Smooth muscle cell (in vitro differentiated cells): ENCODE measurements at regions not wholly inside any gene's neighbourhood (a gene's known extent, or its start where the extent isn't known, plus 50 kb on each side); places are given as distances from the start of the nearest gene placed in this dataset.

Experiments used
- DNase-seq: peaks from one replicate; lab custom pipeline; 2025; ENCODE audit not compliant: unreplicated experiment; lab: John Stamatoyannopoulos, UW
- H2AFZ ChIP-seq: fragments of 200-600 bp; sonication (generic); 2 replicates; pipeline ENCODE4 v1.6.0; 2016; ENCODE audit warnings: antibody characterized with exemption, low read depth, mild to moderate bottlenecking
- H3F3A ChIP-seq: fragments of 200-600 bp; sonication (generic); 2 replicates; pipeline ENCODE4 v1.6.0; 2017; ENCODE audit warnings: antibody characterized with exemption, low read depth
- H3K27ac ChIP-seq: fragments of 200-600 bp; sonication (generic); 2 replicates; pipeline ENCODE4 v1.5.1; 2016; ENCODE audit warnings: low read depth, mild to moderate bottlenecking
- H3K27me3 ChIP-seq: fragments of 200-600 bp; sonication (generic); 2 replicates; pipeline ENCODE4 v1.6.1; 2016; ENCODE audit warnings: low read depth, mild to moderate bottlenecking
- H3K36me3 ChIP-seq: fragments of 200-600 bp; sonication (generic); 2 replicates; pipeline ENCODE4 v1.5.1; 2016; ENCODE audit warnings: low read depth
- H3K4me1 ChIP-seq: fragments of 200-600 bp; sonication (generic); 2 replicates; pipeline ENCODE4 v1.5.1; 2016; ENCODE audit warnings: low read depth
- H3K4me2 ChIP-seq: fragments of 200-600 bp; sonication (generic); 2 replicates; pipeline ENCODE4 v1.6.0; 2016; ENCODE audit warnings: mild to moderate bottlenecking
- H3K4me3 ChIP-seq: fragments of 200-600 bp; sonication (generic); 2 replicates; pipeline ENCODE4 v1.5.1; 2016; ENCODE audit warnings: mild to moderate bottlenecking
- H3K79me2 ChIP-seq: fragments of 200-600 bp; sonication (generic); 2 replicates; pipeline ENCODE4 v1.6.0; 2016; ENCODE audit warnings: low read depth, mild to moderate bottlenecking
- H3K9ac ChIP-seq: fragments of 200-600 bp; sonication (generic); 2 replicates; pipeline ENCODE4 v1.6.0; 2016; ENCODE audit warnings: low read depth
- H3K9me3 ChIP-seq: fragments of 200-600 bp; sonication (generic); replicated peaks from 2 replicates; pipeline ENCODE4 v1.5.1; 2016; ENCODE audit warnings: low read depth
- H4K20me1 ChIP-seq: fragments of 200-600 bp; sonication (generic); 2 replicates; pipeline ENCODE4 v1.6.0; 2016; ENCODE audit warnings: low read depth
- WGBS: methylation state at CpG from one replicate; pipeline ENCODE4 v1.1.7; 2016; ENCODE audit warnings: low lambda C conversion rate; 5-methylcytosine and 5-hydroxymethylcytosine counted together
- TF ChIP-seq, protein P1 (sequence below): fragments of 200-600 bp; sonication (generic); IDR thresholded peaks from 2 replicates; pipeline ENCODE4 v1.5.1; 2017; ENCODE audit warnings: borderline replicate concordance, mild to moderate bottlenecking, antibody characterized with exemption; ENCODE audit not compliant: insufficient read depth, poor library complexity, severe bottlenecking

DNA sequence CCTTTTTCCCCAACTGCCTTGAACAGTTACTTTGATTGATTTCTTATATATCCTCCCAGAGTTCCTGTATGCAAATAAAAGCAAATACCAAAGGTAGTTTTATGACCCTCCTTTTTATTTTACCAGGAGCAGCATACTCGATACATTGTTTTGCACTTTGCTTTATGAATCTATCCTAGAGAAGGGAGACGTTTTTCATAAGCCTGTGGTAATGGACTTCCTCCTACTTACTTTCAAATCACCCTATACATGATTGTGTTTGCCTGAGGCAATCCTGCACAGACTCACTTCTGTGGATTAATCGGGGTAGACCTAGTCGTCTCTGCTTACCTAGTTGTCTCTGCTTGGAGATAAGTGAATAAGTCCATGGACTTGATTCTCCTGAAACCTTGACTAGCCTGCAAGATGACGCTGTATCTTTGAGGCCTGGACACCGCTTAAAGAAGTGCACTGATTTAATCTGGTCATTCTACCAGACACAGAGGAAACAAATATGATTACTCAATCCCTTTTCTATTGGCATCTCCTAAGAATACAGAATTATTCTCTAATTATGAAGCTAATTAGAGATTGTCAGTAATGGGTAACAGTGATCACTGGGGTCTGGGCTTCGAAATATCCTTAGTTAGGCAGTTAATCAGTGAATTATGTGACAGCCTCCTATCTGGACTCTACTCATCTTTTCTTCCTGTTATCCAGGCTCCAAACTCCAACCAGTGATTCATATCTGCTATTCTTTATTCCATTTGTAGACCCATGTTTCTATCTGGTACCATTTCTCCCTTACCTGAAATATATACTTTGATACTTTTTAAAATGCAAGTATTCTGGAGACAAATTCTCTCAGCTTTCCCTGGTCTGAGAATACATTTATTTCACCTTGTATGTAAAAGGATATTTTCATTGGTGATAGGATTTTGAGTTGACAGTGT is 447.4 kb upstream of the TRIB2 start:
- no peaks in the 10 kb centered on the region for H3K27me3 ChIP-seq
- H3K27ac ChIP-seq, result no peak overlapping the region
- 55% methylated on average over 7 of the region's 7 CpGs for WGBS
- DNase-seq, result no peak
- H3K4me2 ChIP-seq, result no peak overlapping the region
- no peak overlapping the region for H3K4me3 ChIP-seq
- no peaks in the 10 kb centered on the region for H3K36me3 ChIP-seq
- TF ChIP-seq, protein P1, sequence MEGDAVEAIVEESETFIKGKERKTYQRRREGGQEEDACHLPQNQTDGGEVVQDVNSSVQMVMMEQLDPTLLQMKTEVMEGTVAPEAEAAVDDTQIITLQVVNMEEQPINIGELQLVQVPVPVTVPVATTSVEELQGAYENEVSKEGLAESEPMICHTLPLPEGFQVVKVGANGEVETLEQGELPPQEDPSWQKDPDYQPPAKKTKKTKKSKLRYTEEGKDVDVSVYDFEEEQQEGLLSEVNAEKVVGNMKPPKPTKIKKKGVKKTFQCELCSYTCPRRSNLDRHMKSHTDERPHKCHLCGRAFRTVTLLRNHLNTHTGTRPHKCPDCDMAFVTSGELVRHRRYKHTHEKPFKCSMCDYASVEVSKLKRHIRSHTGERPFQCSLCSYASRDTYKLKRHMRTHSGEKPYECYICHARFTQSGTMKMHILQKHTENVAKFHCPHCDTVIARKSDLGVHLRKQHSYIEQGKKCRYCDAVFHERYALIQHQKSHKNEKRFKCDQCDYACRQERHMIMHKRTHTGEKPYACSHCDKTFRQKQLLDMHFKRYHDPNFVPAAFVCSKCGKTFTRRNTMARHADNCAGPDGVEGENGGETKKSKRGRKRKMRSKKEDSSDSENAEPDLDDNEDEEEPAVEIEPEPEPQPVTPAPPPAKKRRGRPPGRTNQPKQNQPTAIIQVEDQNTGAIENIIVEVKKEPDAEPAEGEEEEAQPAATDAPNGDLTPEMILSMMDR, result no peak
- no peaks in the 10 kb centered on the region for H4K20me1 ChIP-seq
- H3K9ac ChIP-seq, result no peak overlapping the region
- no peaks in the 10 kb centered on the region for H3K4me1 ChIP-seq
- no peak overlapping the region for H2AFZ ChIP-seq
- H3F3A ChIP-seq, result no peaks in the 10 kb centered on the region
- H3K9me3 ChIP-seq, result no peaks in the 10 kb centered on the region
- no peaks in the 10 kb centered on the region for H3K79me2 ChIP-seq

DNA sequence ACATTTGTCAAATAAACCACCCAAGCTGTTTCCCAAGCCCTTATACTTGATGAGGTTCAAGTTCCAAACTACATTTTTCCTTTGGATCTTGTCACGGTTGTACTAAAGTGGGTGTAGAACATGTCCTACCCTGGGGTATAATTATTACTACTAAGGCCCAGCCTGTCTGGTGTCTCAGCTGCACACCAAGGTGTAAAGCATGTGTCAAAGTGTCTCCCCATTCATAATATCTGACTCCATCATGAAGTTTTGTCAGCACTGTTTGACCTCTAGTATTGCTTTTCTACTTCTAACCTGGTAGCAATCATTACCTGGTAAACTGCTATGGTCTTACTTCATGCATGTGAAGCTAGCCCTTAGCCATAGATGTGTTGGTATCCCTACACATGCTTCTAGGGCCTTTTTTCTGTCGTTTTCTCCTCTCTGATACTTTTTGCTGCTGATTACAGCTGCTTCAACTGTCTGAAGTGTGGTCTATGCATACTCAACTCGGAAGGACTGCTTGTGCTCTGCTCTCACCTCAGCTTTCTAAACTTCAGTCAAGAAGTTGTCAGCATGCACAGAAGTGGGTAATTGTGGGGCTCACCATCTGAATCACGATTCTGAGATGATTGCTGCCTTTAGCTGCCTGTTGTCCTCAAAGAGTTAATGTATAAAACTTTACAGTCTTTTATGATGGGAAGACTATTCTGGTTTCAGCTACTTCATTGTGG is 445.7 kb upstream of the TRIB2 start:
- Histone ChIP-seq H3K9me3 (no peaks in the 10 kb centered on the region), H4K20me1 (no peaks in the 10 kb centered on the region), H3K9ac (no peak overlapping the region), H3K4me2 (no peak overlapping the region), H3K4me1 (no peaks in the 10 kb centered on the region), H3K27me3 (no peaks in the 10 kb centered on the region), H3K27ac (no peak overlapping the region), H3F3A (peaks cover under 1% of the 10 kb centered on the region), H2AFZ (no peak overlapping the region), H3K4me3 (no peak overlapping the region), H3K79me2 (no peaks in the 10 kb centered on the region), H3K36me3 (no peaks in the 10 kb centered on the region)
- DNase-seq, result no peak
- WGBS, result 65% methylated on average over 4 of the region's 4 CpGs
- TF ChIP-seq, protein P1, result no peak

DNA sequence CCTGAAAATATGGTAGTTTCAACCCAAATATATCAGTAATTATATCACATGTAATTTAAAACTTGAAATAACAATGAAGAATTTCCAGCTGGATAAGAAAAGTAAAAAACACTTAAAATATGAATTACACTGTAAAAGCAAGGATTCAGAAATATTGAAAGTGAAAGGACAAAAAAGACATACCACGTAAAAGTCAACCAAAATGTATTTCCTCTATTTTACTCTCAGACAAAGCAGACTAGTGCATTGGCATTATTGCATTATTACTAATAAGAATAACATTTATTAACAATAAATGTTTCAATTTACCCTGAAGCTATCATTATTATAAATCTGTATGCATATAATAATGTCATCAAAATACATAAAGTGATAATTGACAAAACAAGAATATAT is 445.1 kb upstream of the TRIB2 start:
- Histone ChIP-seq H3K4me3 (no peak overlapping the region), H3F3A (peaks cover 6% of the 10 kb centered on the region), H3K4me2 (no peak overlapping the region), H3K36me3 (no peaks in the 10 kb centered on the region), H3K79me2 (no peaks in the 10 kb centered on the region), H4K20me1 (no peaks in the 10 kb centered on the region), H3K9ac (no peak overlapping the region), H3K9me3 (no peaks in the 10 kb centered on the region), H3K27ac (no peak overlapping the region), H3K4me1 (no peaks in the 10 kb centered on the region), H3K27me3 (no peaks in the 10 kb centered on the region), H2AFZ (no peak overlapping the region)
- TF ChIP-seq, protein P1, result no peak
- DNase-seq, result no peak
- WGBS, result 100% methylated on average over 1 of the region's 1 CpG
